ENCODE measurements at regions not wholly inside any gene's neighbourhood (a gene's known extent, or its start where the extent isn't known, plus 50 kb on each side); places are given as distances from the start of the nearest gene placed in this dataset.

DNA sequence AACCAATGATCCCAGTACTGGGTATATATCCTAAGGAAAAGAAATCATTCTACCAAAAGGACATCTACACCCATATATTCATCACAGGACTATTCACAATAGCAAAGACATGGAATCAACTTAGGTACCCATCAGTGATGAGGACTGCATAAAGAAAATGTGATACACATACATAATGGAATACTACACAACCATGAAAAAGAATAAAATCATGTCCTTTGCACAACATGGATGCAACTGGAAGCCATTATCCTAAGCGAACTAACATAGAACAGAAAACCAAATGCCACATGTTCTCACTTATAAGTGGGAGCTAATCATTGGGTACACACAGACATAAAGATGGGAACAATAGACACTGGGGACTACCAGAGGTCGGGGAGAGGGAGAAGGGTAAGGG, 86.0 kb upstream of the LGR5 start:
- Mint-ChIP-seq H3K4me1 (ENCODE audit: low read depth) (no peaks in the 10 kb centered on the region), H3K27ac (no peak overlapping the region), H3K9me3 (no peaks in the 10 kb centered on the region), H3K4me3 (no peak overlapping the region), H3K36me3 (ENCODE audit: low read depth) (no peaks in the 10 kb centered on the region), H3K27me3 (peaks cover 6% of the 10 kb centered on the region)
- intact Hi-C loops (cut with micrococcal nuclease) = no loop called here
- ATAC-seq = no peak
- ChIA-PET POLR2A (no interaction called here), CTCF (no interaction called here)
- DNase-seq = no peak
- TF ChIP-seq, protein P1, sequence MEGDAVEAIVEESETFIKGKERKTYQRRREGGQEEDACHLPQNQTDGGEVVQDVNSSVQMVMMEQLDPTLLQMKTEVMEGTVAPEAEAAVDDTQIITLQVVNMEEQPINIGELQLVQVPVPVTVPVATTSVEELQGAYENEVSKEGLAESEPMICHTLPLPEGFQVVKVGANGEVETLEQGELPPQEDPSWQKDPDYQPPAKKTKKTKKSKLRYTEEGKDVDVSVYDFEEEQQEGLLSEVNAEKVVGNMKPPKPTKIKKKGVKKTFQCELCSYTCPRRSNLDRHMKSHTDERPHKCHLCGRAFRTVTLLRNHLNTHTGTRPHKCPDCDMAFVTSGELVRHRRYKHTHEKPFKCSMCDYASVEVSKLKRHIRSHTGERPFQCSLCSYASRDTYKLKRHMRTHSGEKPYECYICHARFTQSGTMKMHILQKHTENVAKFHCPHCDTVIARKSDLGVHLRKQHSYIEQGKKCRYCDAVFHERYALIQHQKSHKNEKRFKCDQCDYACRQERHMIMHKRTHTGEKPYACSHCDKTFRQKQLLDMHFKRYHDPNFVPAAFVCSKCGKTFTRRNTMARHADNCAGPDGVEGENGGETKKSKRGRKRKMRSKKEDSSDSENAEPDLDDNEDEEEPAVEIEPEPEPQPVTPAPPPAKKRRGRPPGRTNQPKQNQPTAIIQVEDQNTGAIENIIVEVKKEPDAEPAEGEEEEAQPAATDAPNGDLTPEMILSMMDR (IDR thresholded peaks at IDR 0.05) = no peak

GRCh38 chr12:71349950-71350349, 89.6 kb upstream of the LGR5 start:
- Mint-ChIP-seq H3K9me3 (no peaks in the 10 kb centered on the region), H3K27ac (no peak overlapping the region), H3K4me3 (no peak overlapping the region), H3K27me3 (peaks cover 6% of the 10 kb centered on the region), H3K4me1 (ENCODE audit: low read depth) (no peaks in the 10 kb centered on the region), H3K36me3 (ENCODE audit: low read depth) (no peaks in the 10 kb centered on the region)
- ChIA-PET POLR2A (no interaction called here), CTCF (no interaction called here)
- ATAC-seq = no peak
- TF ChIP-seq, protein P1 (IDR thresholded peaks at IDR 0.05) = no peak
- intact Hi-C loops (cut with micrococcal nuclease) = no loop called here
- DNase-seq = no peak

DNA sequence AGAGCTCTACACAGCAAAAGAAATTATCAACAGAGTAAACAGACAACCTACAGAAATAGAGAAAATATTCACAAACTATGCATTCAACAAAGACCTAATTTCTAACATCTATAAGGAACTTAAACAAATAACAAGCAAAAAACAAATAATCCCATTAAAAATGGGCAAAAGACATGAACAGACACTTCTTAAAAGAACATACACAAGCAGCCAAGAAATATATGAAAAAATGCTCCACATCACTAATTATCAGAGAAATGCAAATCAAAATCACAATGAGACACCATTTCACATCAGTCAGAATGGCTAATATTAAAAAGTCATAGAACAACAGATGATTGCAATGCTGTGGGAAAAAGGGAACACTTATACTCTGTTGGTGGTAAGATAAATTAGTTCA, 100.7 kb upstream of the LGR5 start:
- Mint-ChIP-seq H3K4me1 (ENCODE audit: low read depth) (no peaks in the 10 kb centered on the region), H3K27ac (no peak overlapping the region), H3K9me3 (peaks cover 3% of the 10 kb centered on the region), H3K27me3 (no peaks in the 10 kb centered on the region), H3K4me3 (no peak overlapping the region), H3K36me3 (ENCODE audit: low read depth) (no peaks in the 10 kb centered on the region)
- ChIA-PET CTCF (interaction anchor here (1.6 kb wide), 1 partner anchor 53 kb away, joined by 4 read pairs; no protein-coding TSS in a partner anchor), POLR2A (no interaction called here)
- ATAC-seq (no peak), DNase-seq (no peak)
- TF ChIP-seq, protein P1 (IDR thresholded peaks at IDR 0.05) = no peak
- intact Hi-C loops (cut with micrococcal nuclease) = no loop called here

DNA sequence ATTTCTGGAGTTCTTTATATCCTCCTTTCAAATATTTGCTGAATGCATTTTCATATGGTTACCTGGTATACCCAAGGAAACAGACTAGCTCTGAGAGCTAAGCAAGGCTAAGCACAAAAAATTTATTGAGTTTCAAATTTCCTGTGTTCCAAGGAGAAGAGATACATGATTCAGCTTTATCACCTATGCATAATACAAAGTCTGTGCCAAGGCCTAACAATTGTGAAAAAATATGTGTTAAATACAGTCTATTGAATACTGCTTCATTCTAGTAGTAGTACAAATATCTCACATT, 103.7 kb upstream of the LGR5 start:
- ATAC-seq = no peak
- intact Hi-C loops (cut with micrococcal nuclease) = no loop called here
- no peak for DNase-seq
- H3K27me3 Mint-ChIP-seq = no peaks in the 10 kb centered on the region
- ChIA-PET POLR2A (no interaction called here), CTCF (no interaction called here)
- no peaks in the 10 kb centered on the region for H3K4me1 Mint-ChIP-seq (ENCODE audit: low read depth)
- TF ChIP-seq, protein P1 (IDR thresholded peaks at IDR 0.05) = no peak
- no peaks in the 10 kb centered on the region for H3K36me3 Mint-ChIP-seq (ENCODE audit: low read depth)
- H3K27ac Mint-ChIP-seq = no peak overlapping the region
- H3K4me3 Mint-ChIP-seq = no peak overlapping the region
- peaks cover 1% of the 10 kb centered on the region for H3K9me3 Mint-ChIP-seq

- no peaks in the 10 kb centered on the region for H3K27me3 Mint-ChIP-seq
- H3K9me3 Mint-ChIP-seq = no peaks in the 10 kb centered on the region
- ChIA-PET POLR2A (interaction anchor here (0.7 kb wide), 1 partner anchor 561 kb away, joined by 3 read pairs; no protein-coding TSS in a partner anchor), CTCF (no interaction called here)
- ATAC-seq = no peak
- intact Hi-C loops (cut with micrococcal nuclease) = no loop called here
- H3K36me3 Mint-ChIP-seq (ENCODE audit: low read depth) = no peaks in the 10 kb centered on the region
- no peak overlapping the region for H3K4me3 Mint-ChIP-seq
- DNase-seq = no peak
- TF ChIP-seq, protein P1 (IDR thresholded peaks at IDR 0.05) = no peak
- no peaks in the 10 kb centered on the region for H3K4me1 Mint-ChIP-seq (ENCODE audit: low read depth)
- no peak overlapping the region for H3K27ac Mint-ChIP-seq
These were observed 104.2 kb upstream of the LGR5 start for GRCh38 chr12:71335151-71335962.
